Fibroblast of skin of right biceps (primary cell): ENCODE measurements at regions not wholly inside any gene's neighbourhood (a gene's known extent, or its start where the extent isn't known, plus 50 kb on each side); places are given as distances from the start of the nearest gene placed in this dataset.

ENCODE experiments used
- DNase-seq: peaks from one replicate; pipeline ENCODE4 v3.0.0-alpha.2; 2013

GRCh38 chr4:137193564-137193963 lies 338.7 kb downstream of the PCDH18 start:
- DNase-seq: no peak

GRCh38 chr4:137181293-137181899 lies 350.9 kb downstream of the PCDH18 start:
- peak; percentile 34 for DNase-seq

- DNase-seq: no peak
These were observed 351.9 kb downstream of the PCDH18 start for GRCh38 chr4:137180349-137180748.

- DNase-seq: peak; percentile 29
These were observed 375.5 kb downstream of the PCDH18 start for GRCh38 chr4:137156807-137157206.

DNA sequence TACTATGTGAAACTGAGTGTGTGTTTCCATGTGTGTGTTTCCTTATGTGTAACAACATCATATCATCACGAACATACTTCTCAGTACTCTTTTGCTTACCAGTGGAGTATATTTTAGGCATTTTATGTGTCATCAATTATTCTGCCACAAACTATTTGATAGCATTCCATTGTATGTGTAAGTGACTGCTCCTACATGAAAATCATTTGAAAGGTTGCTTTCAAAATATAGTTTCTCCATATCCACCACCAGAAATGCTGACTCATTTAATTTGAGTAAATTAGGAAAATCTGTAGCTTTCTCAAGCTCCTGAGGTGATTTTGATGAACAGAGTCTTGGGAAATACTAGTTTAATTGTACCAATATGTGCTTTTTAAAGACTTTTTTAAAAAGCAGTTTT lies 376.2 kb downstream of the PCDH18 start:
- DNase-seq: peak; percentile 95

DNA sequence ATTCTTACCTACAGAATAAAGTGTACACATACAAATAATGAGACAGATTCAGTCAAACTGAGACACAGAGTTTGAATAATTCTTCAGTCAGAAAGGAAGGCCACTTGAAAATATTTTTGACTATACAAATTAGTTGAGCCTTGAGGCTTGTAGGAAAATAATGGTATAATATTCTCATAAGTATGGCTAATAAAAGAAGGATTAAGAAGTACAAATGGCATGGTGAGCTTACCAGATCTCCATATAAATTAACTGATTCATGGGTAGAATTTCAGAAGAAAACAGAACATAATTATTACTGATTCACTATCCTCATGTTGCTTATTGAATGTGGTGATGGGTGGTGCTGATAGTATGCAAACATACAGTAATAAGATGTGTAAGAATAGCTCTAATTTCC lies 401.1 kb downstream of the PCDH18 start:
- no peak for DNase-seq

GRCh38 chr4:137129845-137130244 lies 402.4 kb downstream of the PCDH18 start:
- DNase-seq: no peak

- DNase-seq: peak; percentile 62
These were observed 402.9 kb downstream of the PCDH18 start for GRCh38 chr4:137129441-137129840.

DNA sequence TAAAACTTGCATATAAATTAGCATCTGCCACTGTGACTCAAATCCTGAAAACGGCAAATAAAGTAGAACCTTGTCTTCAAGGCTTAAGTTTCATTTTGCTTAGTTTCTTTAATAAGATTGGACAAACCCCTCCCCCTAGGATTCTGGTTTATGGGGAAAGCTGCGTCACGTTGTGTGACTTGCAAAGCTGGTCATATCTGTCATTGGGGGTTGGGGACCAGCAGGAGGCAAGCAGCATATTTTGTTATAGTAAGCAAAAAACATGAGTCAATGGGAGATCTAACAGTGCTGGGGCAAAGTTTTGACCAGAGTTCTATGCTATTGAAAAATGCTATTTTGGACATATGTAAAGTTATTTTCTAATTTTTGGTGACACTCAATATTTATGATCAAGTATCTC lies 407.3 kb downstream of the PCDH18 start:
- DNase-seq: peak; percentile 86

GRCh38 chr4:137124278-137124932 lies 407.9 kb downstream of the PCDH18 start:
- peak; percentile 79 for DNase-seq

DNA sequence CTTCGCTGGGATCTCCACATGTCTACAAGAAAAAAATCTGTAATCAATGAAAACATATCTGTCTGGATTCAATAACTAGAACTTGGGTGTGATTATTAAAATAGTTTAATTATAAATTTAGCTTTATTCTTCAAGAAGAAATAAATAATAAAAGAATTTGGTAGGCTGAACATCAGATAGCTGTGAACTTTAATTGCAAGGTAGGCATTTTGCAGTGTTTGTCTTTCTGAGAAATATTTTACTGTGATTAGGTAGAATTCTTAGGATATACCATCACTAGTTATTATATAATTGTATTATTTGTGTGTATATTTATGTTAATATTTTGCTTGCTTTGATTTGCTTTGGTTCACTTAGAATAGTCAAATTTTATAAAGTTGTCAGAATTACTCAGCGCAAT lies 409.4 kb downstream of the PCDH18 start:
- DNase-seq: no peak

GRCh38 chr4:137116144-137116543 lies 416.1 kb downstream of the PCDH18 start:
- peak; percentile 8 for DNase-seq

DNA sequence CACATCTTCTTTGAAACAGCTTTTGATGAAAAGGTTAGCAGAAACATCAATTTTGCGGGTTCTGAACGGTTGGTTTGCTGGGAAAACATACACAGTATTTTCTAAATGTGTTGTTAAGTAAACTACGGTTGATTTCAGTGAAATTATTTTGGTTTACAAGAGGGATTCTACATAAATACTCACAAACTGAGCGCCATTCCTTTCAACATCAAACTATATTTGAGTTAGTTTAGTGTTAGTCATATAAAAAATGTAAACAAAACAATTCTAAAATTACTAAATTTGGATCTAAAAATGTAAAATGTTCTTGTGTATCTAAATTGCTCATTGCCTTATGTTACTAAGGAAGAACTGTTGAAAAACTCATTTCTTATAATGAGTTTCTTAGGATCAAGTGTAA lies 425.6 kb downstream of the PCDH18 start:
- no peak for DNase-seq

- no peak for DNase-seq
These were observed 426.0 kb downstream of the PCDH18 start for GRCh38 chr4:137106287-137106686.

DNA sequence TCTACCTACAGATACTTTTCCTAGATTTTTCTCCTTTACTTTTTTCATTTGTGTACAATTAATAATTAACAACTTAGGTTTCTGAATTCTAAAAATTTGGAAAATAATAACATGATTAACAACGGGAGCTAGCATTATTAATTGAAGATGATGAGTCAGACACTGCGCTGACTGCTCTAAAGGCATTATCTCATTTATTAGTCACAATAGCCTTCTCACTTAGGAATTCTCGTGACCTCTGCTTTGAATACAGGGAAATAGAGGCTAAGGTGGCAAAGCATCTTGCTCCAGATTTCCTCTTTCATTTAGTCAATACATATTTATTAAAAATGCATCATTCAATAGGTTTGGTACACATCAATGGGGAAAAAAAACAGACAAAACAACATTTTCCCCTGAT lies 441.3 kb downstream of the PCDH18 start:
- DNase-seq: no peak

DNA sequence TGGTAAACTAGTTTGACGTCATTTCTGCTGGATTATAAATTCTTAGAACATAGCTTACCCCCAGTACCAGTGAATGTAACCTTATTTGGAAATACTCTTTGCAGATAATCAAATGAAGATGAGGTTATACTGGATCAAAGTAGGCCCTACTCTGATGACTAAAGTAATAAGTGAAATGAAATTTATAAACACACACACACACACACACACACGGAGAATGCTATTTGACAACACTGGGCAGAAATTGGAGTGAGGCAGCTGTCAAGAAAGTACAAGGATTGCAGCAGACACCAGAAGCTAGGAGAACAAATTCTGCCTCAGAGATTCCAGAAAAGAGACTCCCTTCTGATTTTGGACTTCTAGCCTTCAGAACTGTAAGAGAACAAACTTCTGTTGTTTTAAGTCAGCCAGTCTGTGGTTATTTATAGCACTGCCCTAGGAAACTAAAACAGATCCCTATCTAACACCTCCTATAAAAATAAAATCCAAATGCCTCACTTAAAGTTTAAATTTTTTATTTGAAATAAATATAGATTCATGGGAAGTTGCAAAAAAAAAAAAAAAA lies 448.6 kb downstream of the PCDH18 start:
- peak; percentile 36 for DNase-seq

GRCh38 chr4:137082061-137082460 lies 450.2 kb downstream of the PCDH18 start:
- no peak for DNase-seq

GRCh38 chr4:137076908-137077307 lies 455.4 kb downstream of the PCDH18 start:
- no peak for DNase-seq

DNA sequence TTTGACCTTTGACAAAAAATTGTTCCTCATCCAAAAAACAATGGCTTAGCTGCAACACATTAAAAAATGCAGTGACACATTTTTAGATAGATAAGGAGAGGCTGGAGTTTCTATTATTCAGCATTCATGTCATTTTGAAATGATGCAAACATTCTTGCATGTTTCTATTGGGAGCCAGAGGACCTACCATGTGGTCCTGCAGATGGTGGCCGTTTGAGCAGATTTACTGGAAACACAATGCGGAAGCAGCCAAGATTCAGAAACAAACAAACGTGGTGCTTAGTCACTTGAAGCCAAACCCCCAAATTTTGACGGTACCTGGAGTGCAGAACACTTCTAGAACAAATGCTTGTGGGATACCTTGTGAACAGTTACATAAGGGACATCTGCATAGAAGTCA lies 456.7 kb downstream of the PCDH18 start:
- DNase-seq: no peak

GRCh38 chr4:137070614-137071013 lies 461.7 kb downstream of the PCDH18 start:
- DNase-seq: no peak

DNA sequence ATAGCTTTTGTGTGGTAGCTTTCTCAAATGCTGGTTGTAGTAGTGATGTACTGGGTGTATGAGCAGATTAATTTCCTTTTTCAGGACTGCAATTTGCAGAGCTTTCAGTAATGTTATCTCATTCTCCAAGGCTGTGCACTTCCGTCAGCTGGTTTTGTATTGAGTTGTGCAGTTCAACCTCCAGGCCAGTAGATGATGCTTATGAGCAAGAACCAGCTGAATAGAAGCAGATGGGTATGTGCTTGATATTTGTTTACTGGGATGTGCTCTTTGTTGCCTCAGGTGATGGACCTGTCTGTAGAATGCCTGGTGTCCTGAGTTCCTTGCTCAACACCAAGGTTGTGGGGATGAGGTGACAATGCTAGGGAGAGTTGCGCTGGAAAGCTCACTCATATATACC lies 462.8 kb downstream of the PCDH18 start:
- no peak for DNase-seq

GRCh38 chr4:137067735-137068134 lies 464.6 kb downstream of the PCDH18 start:
- DNase-seq: peak; percentile 16

- DNase-seq: peak; percentile 48
These were observed 467.0 kb downstream of the PCDH18 start for GRCh38 chr4:137065311-137065710.

DNA sequence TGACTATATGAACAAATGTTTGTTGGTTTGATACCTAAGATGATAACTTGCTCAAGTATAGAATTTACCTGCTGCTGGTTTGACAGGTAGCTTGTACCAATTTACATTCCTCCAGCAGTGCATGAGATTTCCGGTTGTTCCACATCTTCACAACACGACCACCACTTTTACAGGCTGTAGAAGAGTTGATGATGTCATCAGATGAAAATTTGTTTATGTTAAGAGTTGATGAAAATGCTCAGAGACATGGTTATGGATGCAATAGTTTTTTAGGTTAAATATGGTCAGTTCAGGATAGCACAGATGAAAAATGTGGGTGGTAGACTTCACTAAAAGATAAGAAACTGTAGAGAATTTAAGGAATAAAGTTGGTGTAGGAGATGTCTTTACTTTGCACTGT lies 468.3 kb downstream of the PCDH18 start:
- no peak for DNase-seq

DNA sequence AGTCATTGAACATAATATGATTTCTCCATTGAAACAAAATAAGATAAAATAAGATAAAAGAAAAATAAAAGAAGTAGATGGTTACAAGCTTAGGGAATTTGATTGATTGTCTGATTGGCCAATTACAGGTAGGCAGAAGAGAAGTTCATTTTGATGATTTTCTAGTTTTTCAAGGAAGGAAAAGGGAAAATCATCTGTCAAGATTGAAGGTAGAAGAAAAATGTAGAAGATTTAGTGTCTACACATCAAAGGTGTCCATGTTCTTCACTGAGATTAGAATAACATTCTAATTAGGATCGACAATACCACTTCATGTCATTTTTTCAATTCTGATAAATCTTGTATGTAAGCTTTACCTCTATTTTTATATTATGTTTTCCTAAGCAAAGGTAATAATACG lies 489.1 kb downstream of the PCDH18 start:
- DNase-seq: no peak
